H1 (cell line): ENCODE measurements at regions not wholly inside any gene's neighbourhood (a gene's known extent, or its start where the extent isn't known, plus 50 kb on each side); places are given as distances from the start of the nearest gene placed in this dataset.

Experiments used
- BRCA1 ChIP-seq: IDR thresholded peaks from 2 replicates; pipeline ENCODE4 v1.6.1; 2012; ENCODE audit warnings: low read depth, low read length, improper control_type of control experiment
- POLR2AphosphoS5 ChIP-seq: IDR thresholded peaks from 2 replicates; pipeline ENCODE4 v1.6.1; 2011; ENCODE audit warnings: low read depth, low read length

DNA sequence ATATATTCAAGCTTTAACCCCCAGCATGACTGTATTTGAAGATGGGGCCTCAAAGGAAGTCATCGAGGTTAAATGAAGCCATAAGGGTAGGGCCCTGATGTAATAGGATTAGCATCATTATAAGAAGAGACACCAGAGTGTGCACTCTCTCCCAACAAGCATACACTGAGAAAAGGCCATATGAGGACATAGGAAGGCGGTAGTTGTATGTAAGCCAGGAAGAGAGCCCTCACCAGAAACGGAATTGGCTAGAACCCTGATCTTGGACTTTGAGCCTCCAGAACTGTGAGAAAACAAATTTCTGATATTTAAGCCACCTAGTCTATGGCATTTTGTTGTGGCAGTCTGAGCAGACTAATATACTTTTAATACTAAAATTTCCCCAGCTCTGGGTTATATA lies 150.1 kb upstream of the STXBP5 start (continued):
- TF ChIP-seq BRCA1 (no peak), POLR2AphosphoS5 (no peak)
